NT2/D1 (cell line): ENCODE measurements at regions not wholly inside any gene's neighbourhood (a gene's known extent, or its start where the extent isn't known, plus 50 kb on each side); places are given as distances from the start of the nearest gene placed in this dataset.

Experiments
- SUZ12 ChIP-seq: IDR thresholded peaks from 2 replicates; pipeline ENCODE4 v1.6.1; 2011; ENCODE audit not compliant: insufficient read length, insufficient read depth; ENCODE audit errors: extremely low read depth
- YY1 ChIP-seq: IDR thresholded peaks from 2 replicates; pipeline ENCODE4 v1.6.1; 2011; ENCODE audit not compliant: insufficient read length, insufficient read depth
- ZNF274 ChIP-seq: IDR thresholded peaks from 2 replicates; pipeline ENCODE4 v1.6.1; 2011; ENCODE audit warnings: mild to moderate bottlenecking, low read depth, low read length

GRCh38 chr10:81541517-81541916 is 333.5 kb upstream of the NRG3 start:
- TF ChIP-seq YY1 (no peak), ZNF274 (no peak), SUZ12 (no peak)
